GM21515 (cell line): ENCODE measurements at regions not wholly inside any gene's neighbourhood (a gene's known extent, or its start where the extent isn't known, plus 50 kb on each side); places are given as distances from the start of the nearest gene placed in this dataset.

ENCODE experiments used
- ATAC-seq: cut with Tn5 transposase; IDR thresholded peaks from one replicate; pipeline ENCODE4 v1.9.1; 2021; ENCODE audit not compliant: unreplicated experiment

- ATAC-seq, result no peak
These were observed 101.3 kb upstream of the NPFFR2 start for GRCh38 chr4:71930459-71930858.

- no peak for ATAC-seq
These were observed 98.9 kb upstream of the NPFFR2 start for GRCh38 chr4:71932941-71933340.

GRCh38 chr4:71938776-71939175 is 93.0 kb upstream of the NPFFR2 start:
- ATAC-seq, result no peak

- peak; percentile 47 for ATAC-seq
These were observed 90.8 kb upstream of the NPFFR2 start for GRCh38 chr4:71941001-71941400.

- no peak for ATAC-seq
These were observed 86.8 kb upstream of the NPFFR2 start for GRCh38 chr4:71944956-71945355.

GRCh38 chr4:71945791-71946190 is 86.0 kb upstream of the NPFFR2 start:
- no peak for ATAC-seq

- ATAC-seq, result no peak
These were observed 72.8 kb upstream of the NPFFR2 start for GRCh38 chr4:71958978-71959377.

- no peak for ATAC-seq
These were observed 69.1 kb upstream of the NPFFR2 start for GRCh38 chr4:71962622-71963264.

GRCh38 chr4:71974681-71975080 is 57.1 kb upstream of the NPFFR2 start:
- ATAC-seq, result no peak

GRCh38 chr4:71976523-71976922 is 55.3 kb upstream of the NPFFR2 start:
- ATAC-seq, result no peak

- no peak for ATAC-seq
These were observed 53.5 kb upstream of the NPFFR2 start for GRCh38 chr4:71978210-71978835.

GRCh38 chr4:71980976-71981375 is 50.8 kb upstream of the NPFFR2 start:
- ATAC-seq, result no peak
